ENCODE measurements at regions not wholly inside any gene's neighbourhood (a gene's known extent, or its start where the extent isn't known, plus 50 kb on each side); places are given as distances from the start of the nearest gene placed in this dataset.

DNA sequence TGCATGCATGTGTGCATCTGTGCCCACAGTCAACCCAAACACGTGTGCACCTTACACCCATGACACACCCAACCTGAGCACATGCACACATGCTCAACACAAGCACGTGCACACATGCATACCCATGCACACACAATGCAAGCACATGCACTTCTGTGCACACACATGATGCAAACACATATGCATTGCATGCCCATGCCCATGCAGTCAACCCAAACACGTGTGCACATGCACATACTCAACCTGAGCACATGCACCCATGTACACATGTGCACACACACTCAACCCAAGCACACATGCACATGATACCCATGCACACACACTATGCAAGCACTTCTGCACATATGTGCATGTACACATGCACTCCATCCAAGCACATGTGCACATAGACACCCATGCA, 84.5 kb upstream of the FAM20C start:
- FAIRE-seq, result no peak
- DNase-seq (ENCODE audit: insufficient read length, low spot score), result no peak
- TF ChIP-seq, protein P1, sequence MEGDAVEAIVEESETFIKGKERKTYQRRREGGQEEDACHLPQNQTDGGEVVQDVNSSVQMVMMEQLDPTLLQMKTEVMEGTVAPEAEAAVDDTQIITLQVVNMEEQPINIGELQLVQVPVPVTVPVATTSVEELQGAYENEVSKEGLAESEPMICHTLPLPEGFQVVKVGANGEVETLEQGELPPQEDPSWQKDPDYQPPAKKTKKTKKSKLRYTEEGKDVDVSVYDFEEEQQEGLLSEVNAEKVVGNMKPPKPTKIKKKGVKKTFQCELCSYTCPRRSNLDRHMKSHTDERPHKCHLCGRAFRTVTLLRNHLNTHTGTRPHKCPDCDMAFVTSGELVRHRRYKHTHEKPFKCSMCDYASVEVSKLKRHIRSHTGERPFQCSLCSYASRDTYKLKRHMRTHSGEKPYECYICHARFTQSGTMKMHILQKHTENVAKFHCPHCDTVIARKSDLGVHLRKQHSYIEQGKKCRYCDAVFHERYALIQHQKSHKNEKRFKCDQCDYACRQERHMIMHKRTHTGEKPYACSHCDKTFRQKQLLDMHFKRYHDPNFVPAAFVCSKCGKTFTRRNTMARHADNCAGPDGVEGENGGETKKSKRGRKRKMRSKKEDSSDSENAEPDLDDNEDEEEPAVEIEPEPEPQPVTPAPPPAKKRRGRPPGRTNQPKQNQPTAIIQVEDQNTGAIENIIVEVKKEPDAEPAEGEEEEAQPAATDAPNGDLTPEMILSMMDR (IDR thresholded peaks at IDR 0.05; ENCODE audit: insufficient read depth, missing control alignments), result no peak

DNA sequence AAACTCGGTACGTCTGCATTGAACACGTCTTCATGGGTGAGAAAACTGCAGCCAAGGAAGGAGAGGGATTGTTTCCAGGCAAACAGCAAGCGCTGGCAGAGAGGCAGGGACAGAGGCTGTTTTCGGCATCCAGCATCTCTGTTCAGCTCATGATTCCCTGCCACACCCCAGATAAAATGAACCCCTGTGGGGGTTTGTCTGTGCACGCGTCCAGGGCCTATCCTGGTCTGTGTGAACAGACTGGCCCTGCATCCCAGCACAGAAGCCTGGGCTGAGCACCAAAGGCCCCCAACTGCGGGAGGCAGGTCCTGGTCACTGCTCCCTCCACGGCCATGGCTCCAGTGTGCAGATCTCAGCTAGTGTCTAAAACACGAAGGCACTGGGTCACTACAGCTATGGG, 83.3 kb upstream of the FAM20C start:
- TF ChIP-seq, protein P1 (IDR thresholded peaks at IDR 0.05; ENCODE audit: insufficient read depth, missing control alignments), result no peak

DNA sequence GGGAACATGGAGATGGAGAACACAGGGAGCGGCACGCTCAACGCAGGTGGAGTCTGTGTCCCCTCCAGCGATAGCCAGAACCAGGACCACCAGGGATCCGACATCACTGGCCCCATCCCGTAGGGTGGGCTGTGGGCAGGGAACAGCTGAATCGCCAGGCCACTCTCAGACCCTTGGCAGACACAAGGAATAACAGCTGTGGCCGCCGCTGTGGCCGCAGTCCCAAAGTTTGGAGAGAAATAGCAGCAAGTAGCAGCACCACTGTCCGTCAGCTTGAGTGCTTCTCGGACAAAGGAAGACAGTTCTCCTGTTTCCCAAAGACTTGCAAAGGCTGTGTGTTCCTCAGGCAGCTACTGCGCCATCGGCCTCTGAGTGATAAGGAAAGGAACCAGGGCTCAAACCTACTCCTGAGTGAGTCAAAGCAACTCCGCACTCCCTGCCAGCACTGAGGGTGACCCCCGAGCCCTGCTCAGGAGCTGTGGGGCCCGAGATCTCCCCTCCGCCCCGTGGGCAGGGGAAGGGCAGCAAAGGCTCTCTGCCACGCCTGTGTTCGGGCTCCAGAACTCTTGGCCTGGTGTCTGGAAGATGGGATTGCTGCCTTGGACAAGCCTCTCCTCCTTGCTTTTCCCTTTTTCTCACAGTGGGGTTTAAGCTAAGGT, 82.3 kb upstream of the FAM20C start:
- TF ChIP-seq, protein P1 (IDR thresholded peaks at IDR 0.05; ENCODE audit: insufficient read depth, missing control alignments), result no peak
- FAIRE-seq (no peak), DNase-seq (ENCODE audit: insufficient read length, low spot score) (no peak)

More for the DNA sequence above, 83.3 kb upstream of the FAM20C start:
- no peak for DNase-seq (ENCODE audit: insufficient read length, low spot score)
- FAIRE-seq, result no peak

DNA sequence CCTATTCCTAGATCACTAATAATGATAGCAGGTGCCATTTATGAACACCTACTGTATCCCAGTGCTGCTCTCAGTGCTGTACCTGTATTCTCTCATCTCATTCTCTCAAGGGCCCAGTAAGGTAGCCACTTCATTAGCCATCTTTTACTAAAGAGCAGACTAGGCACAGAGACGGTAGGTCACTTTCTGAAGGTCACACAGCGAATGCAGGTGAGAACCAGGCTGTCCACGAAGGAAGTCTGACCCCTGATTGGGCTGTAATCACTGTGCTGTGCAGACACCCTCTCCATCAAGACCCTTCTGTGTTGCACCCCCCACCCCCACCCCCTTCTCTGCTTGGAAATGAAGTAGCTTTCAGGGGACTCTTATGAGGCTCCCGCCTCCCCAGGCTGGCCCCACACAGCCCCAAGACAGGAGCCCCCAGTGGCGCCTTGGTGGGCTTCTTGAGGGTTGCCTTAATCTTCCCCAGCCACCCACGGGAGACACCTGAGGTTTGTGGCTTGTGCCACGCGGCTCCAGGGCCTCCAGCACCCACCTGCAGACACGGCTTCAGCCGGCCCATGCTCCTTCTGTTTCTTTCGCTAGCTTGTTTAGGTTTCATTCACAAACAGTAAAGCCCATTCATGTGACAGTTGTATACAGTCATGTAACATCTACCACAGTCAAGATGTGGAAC, 81.7 kb upstream of the FAM20C start:
- TF ChIP-seq, protein P1 (IDR thresholded peaks at IDR 0.05; ENCODE audit: insufficient read depth, missing control alignments), result no peak
- FAIRE-seq, result no peak
- no peak for DNase-seq (ENCODE audit: insufficient read length, low spot score)

DNA sequence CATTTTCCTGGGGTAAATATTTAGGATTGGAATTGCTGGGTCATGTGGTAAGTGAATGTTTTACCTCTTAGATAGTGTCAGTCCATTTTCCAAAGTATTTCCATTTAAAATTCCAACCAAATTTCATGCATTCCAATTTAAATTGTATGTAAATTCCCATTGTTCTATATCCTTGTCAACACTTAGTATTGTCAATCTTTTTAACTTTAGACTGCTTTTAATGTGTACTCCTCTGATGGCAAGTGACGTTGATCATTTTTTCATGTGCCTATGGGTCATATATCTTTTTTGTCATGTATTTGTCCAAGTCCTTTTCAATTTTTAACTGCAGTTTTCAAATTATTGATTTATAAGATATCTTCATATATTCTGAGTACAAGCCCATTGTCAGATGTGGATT, 80.8 kb upstream of the FAM20C start:
- DNase-seq (ENCODE audit: insufficient read length, low spot score), result no peak
- TF ChIP-seq, protein P1 (IDR thresholded peaks at IDR 0.05; ENCODE audit: insufficient read depth, missing control alignments), result no peak
- FAIRE-seq, result no peak

DNA sequence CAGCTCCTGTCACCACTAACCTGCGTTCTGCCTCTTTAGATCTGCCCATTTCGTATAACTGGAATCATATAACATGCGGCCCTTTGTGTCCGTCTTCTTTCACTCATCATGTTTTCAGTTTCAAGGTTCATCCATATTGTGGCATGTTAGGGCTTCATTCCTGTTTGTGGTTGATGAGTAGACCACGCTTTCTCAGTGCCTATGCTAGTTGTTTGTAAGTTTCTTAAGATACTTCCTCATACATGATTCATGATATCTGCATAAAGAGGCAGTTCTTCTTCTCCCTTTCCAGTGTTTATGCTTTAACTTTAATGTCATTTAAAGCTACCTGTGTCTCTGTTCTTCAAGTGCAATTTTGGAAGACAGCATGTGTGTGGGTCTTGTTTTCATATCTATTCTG, 79.5 kb upstream of the FAM20C start:
- TF ChIP-seq, protein P1 (IDR thresholded peaks at IDR 0.05; ENCODE audit: insufficient read depth, missing control alignments), result no peak
- no peak for FAIRE-seq
- no peak for DNase-seq (ENCODE audit: insufficient read length, low spot score)

DNA sequence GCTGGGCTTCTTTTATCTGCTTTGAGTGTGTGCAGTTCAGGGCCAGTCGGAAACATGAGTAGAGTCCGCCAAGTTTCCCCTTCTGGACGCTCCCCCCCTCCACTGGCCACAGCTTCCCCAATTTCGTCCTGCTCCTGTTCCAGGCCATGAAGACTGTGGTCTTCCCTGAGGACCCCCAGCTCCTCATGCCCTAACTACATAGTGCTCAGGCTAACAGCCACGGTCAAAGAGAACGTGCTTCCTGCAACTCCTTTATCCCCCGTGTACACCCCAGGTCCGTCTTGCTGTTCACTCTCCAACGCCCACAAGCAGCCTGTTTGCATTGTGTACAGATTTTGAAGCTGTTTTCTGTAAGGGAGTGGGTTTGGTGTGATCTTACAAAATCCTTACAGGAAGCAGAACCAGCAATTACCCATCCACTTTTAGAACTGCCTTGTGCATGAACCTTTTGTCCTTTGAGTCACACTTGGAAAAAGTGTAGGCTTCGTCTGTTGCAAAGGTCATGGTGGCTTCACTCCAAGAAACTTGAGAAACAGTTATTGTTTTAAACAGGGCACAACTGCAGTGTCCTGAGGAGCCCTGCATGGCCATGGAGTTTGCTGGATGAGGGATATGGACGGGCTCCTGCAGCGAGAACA, 77.0 kb upstream of the FAM20C start:
- TF ChIP-seq, protein P1 (IDR thresholded peaks at IDR 0.05; ENCODE audit: insufficient read depth, missing control alignments), result no peak
- DNase-seq (ENCODE audit: insufficient read length, low spot score) (no peak), FAIRE-seq (no peak)
